Liver (tissue), 7 donors: ENCODE measurements at regions not wholly inside any gene's neighbourhood (a gene's known extent, or its start where the extent isn't known, plus 50 kb on each side); places are given as distances from the start of the nearest gene placed in this dataset.

Experiments used
- DNase-seq: peaks from one replicate; pipeline ENCODE4 v3.0.0-alpha.2; 2017; ENCODE audit warnings: low spot score
- H3K27ac ChIP-seq, 2 donors: one replicate each; pipeline ENCODE4 v1.7.0; 2013; ENCODE audit warnings: inconsistent platforms in 2 of 2, low read length in 2 of 2, control low read depth in 1 of 2, low read depth in 1 of 2, mild to moderate bottlenecking in 1 of 2
- H3K27me3 ChIP-seq, 4 donors: one replicate each; pipeline versions ENCODE4 v1.6.1 to v1.7.0; 2013; ENCODE audit warnings: low read length in 3 of 4, inconsistent platforms in 1 of 4, mild to moderate bottlenecking in 1 of 4, moderate library complexity in 1 of 4; ENCODE audit not compliant: control insufficient read depth in 4 of 4, insufficient read depth in 4 of 4
- H3K36me3 ChIP-seq, 4 donors: one replicate each; pipeline versions ENCODE4 v1.6.1 to v1.7.0; 2013; ENCODE audit warnings: low read length in 3 of 4, mild to moderate bottlenecking in 3 of 4, low read depth in 1 of 4, moderate library complexity in 1 of 4; ENCODE audit not compliant: control insufficient read depth in 4 of 4, insufficient read depth in 3 of 4
- H3K4me1 ChIP-seq, 4 donors: one replicate each; pipeline versions ENCODE4 v1.6.1 to v1.7.0; 2013; ENCODE audit warnings: low read length in 3 of 4, mild to moderate bottlenecking in 3 of 4, moderate library complexity in 1 of 4; ENCODE audit not compliant: control insufficient read depth in 4 of 4, insufficient read depth in 4 of 4
- H3K4me3 ChIP-seq, 3 donors: one replicate each; pipeline versions ENCODE4 v1.6.1 to v1.7.0; 2013; ENCODE audit warnings: low read length in 3 of 3, control low read depth in 1 of 3, low read depth in 1 of 3, mild to moderate bottlenecking in 1 of 3
- H3K9ac ChIP-seq, 2 donors: one replicate each; pipeline ENCODE4 v1.7.0; 2013; ENCODE audit warnings: low read length in 2 of 2, mild to moderate bottlenecking in 2 of 2, moderate library complexity in 2 of 2, control low read depth in 1 of 2, low read depth in 1 of 2
- H3K9me3 ChIP-seq, 4 donors: one replicate each; pipeline versions ENCODE4 v1.6.1 to v1.7.0; 2013; ENCODE audit warnings: low read length in 3 of 4; ENCODE audit not compliant: control insufficient read depth in 4 of 4
- EGR1 ChIP-seq, 2 donors: IDR thresholded peaks; 2 replicates each; pipeline ENCODE4 v1.6.1; 2016 to 2018; ENCODE audit warnings: antibody characterized with exemption in 2 of 2, low read depth in 2 of 2
- HNF4G ChIP-seq: IDR thresholded peaks from 2 replicates; pipeline ENCODE4 v1.6.1; 2016; ENCODE audit warnings: antibody characterized with exemption
- JUND ChIP-seq, 2 donors: IDR thresholded peaks; 2 replicates each; pipeline ENCODE4 v1.6.1; 2016; ENCODE audit warnings: antibody characterized with exemption in 2 of 2
- NR2F2 ChIP-seq: IDR thresholded peaks from 2 replicates; pipeline ENCODE4 v1.6.1; 2016; ENCODE audit warnings: antibody characterized with exemption
- RXRA ChIP-seq, 2 donors: IDR thresholded peaks; 2 replicates each; pipeline ENCODE4 v1.6.1; 2017 to 2018; ENCODE audit warnings: antibody characterized with exemption in 2 of 2, mild to moderate bottlenecking in 1 of 2
- SP1 ChIP-seq: IDR thresholded peaks from 2 replicates; pipeline ENCODE4 v1.6.1; 2018; ENCODE audit warnings: antibody characterized with exemption, mild to moderate bottlenecking
- TAF1 ChIP-seq: conservative IDR thresholded peaks from 2 replicates; pipeline ENCODE4 v1.6.1; 2016; ENCODE audit warnings: antibody characterized with exemption, mild to moderate bottlenecking
- ZBTB33 ChIP-seq: IDR thresholded peaks from 2 replicates; pipeline ENCODE4 v1.6.1; 2016; ENCODE audit warnings: antibody characterized with exemption
- WGBS: extraction: QIAGEN DNeasy Blood & Tissue Kit; methylation state at CpG from one replicate; pipeline ENCODE4 v1.1.7; 2013; 5-methylcytosine and 5-hydroxymethylcytosine counted together
- TF ChIP-seq, protein P1 (sequence below): IDR thresholded peaks from 2 replicates; pipeline ENCODE4 v1.6.1; 2016; ENCODE audit warnings: antibody characterized with exemption
- TF ChIP-seq, protein P2 (sequence below): IDR thresholded peaks from 2 replicates; pipeline ENCODE4 v1.6.1; 2016; ENCODE audit warnings: antibody characterized with exemption
- donor health status: healthy.
- donor health status: healthy.
- donor health status: healthy.
- donor health status: healthy.

- TF ChIP-seq EGR1 (IDR thresholded peaks at IDR 0.05; ENCODE audit: low read depth in 2 of 2) (no peak), RXRA (IDR thresholded peaks at IDR 0.05) (no peak), NR2F2 (no peak), JUND (IDR thresholded peaks at IDR 0.05) (no peak), SP1 (no peak), TAF1 (no peak)
- TF ChIP-seq, protein P1, sequence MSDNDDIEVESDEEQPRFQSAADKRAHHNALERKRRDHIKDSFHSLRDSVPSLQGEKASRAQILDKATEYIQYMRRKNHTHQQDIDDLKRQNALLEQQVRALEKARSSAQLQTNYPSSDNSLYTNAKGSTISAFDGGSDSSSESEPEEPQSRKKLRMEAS = no peak
- TF ChIP-seq, protein P2, sequence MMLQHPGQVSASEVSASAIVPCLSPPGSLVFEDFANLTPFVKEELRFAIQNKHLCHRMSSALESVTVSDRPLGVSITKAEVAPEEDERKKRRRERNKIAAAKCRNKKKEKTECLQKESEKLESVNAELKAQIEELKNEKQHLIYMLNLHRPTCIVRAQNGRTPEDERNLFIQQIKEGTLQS = no peak
- H3K9me3 ChIP-seq = no peaks in the 10 kb centered on the region
- no peak for DNase-seq
- H3K36me3 ChIP-seq = no peaks in the 10 kb centered on the region
- no peak overlapping the region for H3K9ac ChIP-seq
- H3K4me3 ChIP-seq = no peak overlapping the region
- no peaks in the 10 kb centered on the region for H3K4me1 ChIP-seq
- WGBS = 73% methylated on average over 11 of the region's 11 CpGs
- no peaks in the 10 kb centered on the region for H3K27me3 ChIP-seq
- H3K27ac ChIP-seq = no peak overlapping the region
Measured at GRCh38 chr10:130740166-130740565, 571.4 kb downstream of the TCERG1L start.

GRCh38 chr10:130740915-130741750 lies 570.4 kb downstream of the TCERG1L start:
- peaks cover 0 to 2% (median 0%) of the 10 kb centered on the region in 4 donors for H3K27me3 ChIP-seq
- DNase-seq = no peak
- WGBS = 63% methylated on average over 20 of the region's 20 CpGs

More at GRCh38 chr10:130740915-130741750, 570.4 kb downstream of the TCERG1L start:
- H3K9me3 ChIP-seq = no peaks in the 10 kb centered on the region
- no peaks in the 10 kb centered on the region for H3K36me3 ChIP-seq
- no peaks in the 10 kb centered on the region for H3K4me1 ChIP-seq
- no peak overlapping the region for H3K9ac ChIP-seq
- TF ChIP-seq NR2F2 (no peak), EGR1 (IDR thresholded peaks at IDR 0.05; ENCODE audit: low read depth in 2 of 2) (no peak), HNF4G (no peak), ZBTB33 (no peak)
- TF ChIP-seq, protein P2 = no peak
- TF ChIP-seq, protein P1 = no peak
- H3K27ac ChIP-seq = no peak overlapping the region
- H3K4me3 ChIP-seq = no peak overlapping the region
